SK-N-SH (cell line): ENCODE measurements at regions not wholly inside any gene's neighbourhood (a gene's known extent, or its start where the extent isn't known, plus 50 kb on each side); places are given as distances from the start of the nearest gene placed in this dataset.

ENCODE experiments used
- CTCF ChIA-PET: fragments of 300-600, 350-600 bp; formaldehyde crosslinking; extraction: SDS; loops from one replicate; lab custom pipeline; 2021; lab: Yijun Ruan, JAX
- POLR2A ChIA-PET: fragments of 350-600 bp; sonication (Branson Sonifier 250); formaldehyde crosslinking; extraction: SDS; loops from one replicate; lab custom pipeline; 2020; ENCODE audit warnings: antibody characterized with exemption, inconsistent platforms; lab: Yijun Ruan, JAX
- DNase-seq: peaks from one replicate; pipeline ENCODE4 v3.0.0; 2012
- H2AFZ ChIP-seq: fragments of 200-600 bp; sonication (generic); 2 replicates; pipeline ENCODE4 v1.8.1; 2016; ENCODE audit warnings: antibody characterized with exemption, mild to moderate bottlenecking, low read depth
- H3F3A ChIP-seq: fragments of 200-600 bp; sonication (generic); replicated peaks from 2 replicates; pipeline ENCODE3; 2016; ENCODE audit warnings: antibody characterized with exemption, mild to moderate bottlenecking; ENCODE audit not compliant: insufficient read depth
- H3K27ac ChIP-seq, 2 experiments: fragments of 200-500 bp in 1 of 2; fragments of 200-600 bp in 1 of 2; sonication (Bioruptor generic) in 1 of 2; sonication (generic), shearing (Covaris generic) in 1 of 2; 2 replicates each; pipeline versions ENCODE4 v1.5.1 to v1.6.1; 2014 to 2016; ENCODE audit warnings: low read depth in 2 of 2, inconsistent platforms in 1 of 2, low read length in 1 of 2, mild to moderate bottlenecking in 1 of 2, mixed read lengths in 1 of 2
- H3K27me3 ChIP-seq: fragments of 200-600 bp; sonication (generic), shearing (Covaris generic); 2 replicates; pipeline ENCODE4 v1.6.1; 2016; ENCODE audit warnings: mixed run types; ENCODE audit not compliant: insufficient read depth
- H3K36me3 ChIP-seq, 2 experiments: fragments of 200-500 bp in 1 of 2; fragments of 200-600 bp in 1 of 2; sonication (Bioruptor generic) in 1 of 2; sonication (generic) in 1 of 2; replicated peaks in 1 of 2; 2 replicates each; pipeline versions ENCODE3 to v1.5.1; 2014 to 2016; ENCODE audit warnings: low read length in 1 of 2, mild to moderate bottlenecking in 1 of 2; ENCODE audit not compliant: insufficient read depth in 2 of 2, control insufficient read depth in 1 of 2
- H3K4me1 ChIP-seq, 2 experiments: fragments of 200-500 bp in 1 of 2; fragments of 200-600 bp in 1 of 2; sonication (Bioruptor generic) in 1 of 2; sonication (generic), shearing (Covaris generic) in 1 of 2; 2 replicates each; pipeline versions ENCODE4 v1.5.1 to v1.6.1; 2014 to 2016; ENCODE audit warnings: low read depth in 1 of 2, low read length in 1 of 2, mixed run types in 1 of 2; ENCODE audit not compliant: insufficient read depth in 2 of 2, control insufficient read depth in 1 of 2
- H3K4me2 ChIP-seq: fragments of 200-600 bp; sonication (generic), shearing (Covaris generic); 2 replicates; pipeline ENCODE4 v1.6.1; 2017; ENCODE audit warnings: mixed run types
- H3K4me3 ChIP-seq, 2 experiments: fragments of 200-500 bp in 1 of 2; fragments of 200-600 bp in 1 of 2; sonication (Bioruptor generic) in 1 of 2; sonication (generic), shearing (Covaris generic) in 1 of 2; 2 replicates each; pipeline versions ENCODE4 v1.5.1 to v1.8.1; 2014 to 2016; ENCODE audit warnings: low read depth in 2 of 2, inconsistent platforms in 1 of 2, low read length in 1 of 2, mild to moderate bottlenecking in 1 of 2, mixed read lengths in 1 of 2, moderate library complexity in 1 of 2
- H3K79me2 ChIP-seq: fragments of 200-600 bp; sonication (generic); 2 replicates; pipeline ENCODE4 v1.8.1; 2017; ENCODE audit warnings: mild to moderate bottlenecking; ENCODE audit not compliant: insufficient read depth
- H3K9ac ChIP-seq: fragments of 200-600 bp; sonication (generic); 2 replicates; pipeline ENCODE4 v1.6.1; 2017; ENCODE audit warnings: mixed run types
- H3K9me2 ChIP-seq: fragments of 200-600 bp; sonication (generic); 2 replicates; pipeline ENCODE4 v1.6.1; 2017; ENCODE audit warnings: mixed run types
- H3K9me3 ChIP-seq: fragments of 200-600 bp; sonication (generic); 2 replicates; pipeline ENCODE4 v1.6.1; 2017; ENCODE audit warnings: mixed run types, mild to moderate bottlenecking, moderate library complexity
- H4K20me1 ChIP-seq: fragments of 200-600 bp; sonication (generic); 2 replicates; pipeline ENCODE4 v1.6.1; 2017; ENCODE audit warnings: mild to moderate bottlenecking, mixed run types; ENCODE audit not compliant: insufficient read depth
- CHD2 ChIP-seq: fragments of 150-350 bp; IDR thresholded peaks from 2 replicates; pipeline ENCODE4 v1.6.1; 2018; ENCODE audit warnings: low read length; ENCODE audit not compliant: partially characterized antibody
- FOSL2 ChIP-seq: IDR thresholded peaks from 2 replicates; pipeline ENCODE4 v1.4.0; 2012; ENCODE audit warnings: low read depth, mild to moderate bottlenecking, moderate library complexity, borderline replicate concordance
- NFIC ChIP-seq: IDR thresholded peaks from 2 replicates; pipeline ENCODE4 v1.4.0; 2012; ENCODE audit warnings: borderline replicate concordance
- POLR2AphosphoS5 ChIP-seq: IDR thresholded peaks from 2 replicates; pipeline ENCODE4 v1.6.1; 2012; ENCODE audit warnings: low read depth, low read length
- RCOR1 ChIP-seq: fragments of 150-350 bp; IDR thresholded peaks from 2 replicates; pipeline ENCODE4 v1.6.1; 2017; ENCODE audit warnings: antibody characterized with exemption, low read length
- RFX5 ChIP-seq: IDR thresholded peaks from 2 replicates; pipeline ENCODE4 v1.6.1; 2012; ENCODE audit warnings: mild to moderate bottlenecking, improper control_type of control experiment, low read length
- RXRA ChIP-seq: IDR thresholded peaks from 2 replicates; pipeline ENCODE4 v1.4.0; 2012; ENCODE audit warnings: low read depth, mild to moderate bottlenecking, borderline replicate concordance
- YY1 ChIP-seq: IDR thresholded peaks from 2 replicates; pipeline ENCODE4 v1.4.0; 2012; ENCODE audit warnings: low read depth, mild to moderate bottlenecking
- ZBTB33 ChIP-seq: IDR thresholded peaks from 2 replicates; pipeline ENCODE4 v1.4.0; 2012; ENCODE audit warnings: low read depth, borderline replicate concordance
- WGBS: methylation state at CpG from one replicate; pipeline ENCODE4 v1.1.6; 2017; ENCODE audit warnings: low lambda C conversion rate; 5-methylcytosine and 5-hydroxymethylcytosine counted together
- TF ChIP-seq, protein P1 (sequence below): IDR thresholded peaks from 2 replicates; pipeline ENCODE4 v1.4.0; 2012; ENCODE audit warnings: low read depth, borderline replicate concordance
- TF ChIP-seq, protein P2 (sequence below): IDR thresholded peaks from 2 replicates; pipeline ENCODE4; 2012

DNA sequence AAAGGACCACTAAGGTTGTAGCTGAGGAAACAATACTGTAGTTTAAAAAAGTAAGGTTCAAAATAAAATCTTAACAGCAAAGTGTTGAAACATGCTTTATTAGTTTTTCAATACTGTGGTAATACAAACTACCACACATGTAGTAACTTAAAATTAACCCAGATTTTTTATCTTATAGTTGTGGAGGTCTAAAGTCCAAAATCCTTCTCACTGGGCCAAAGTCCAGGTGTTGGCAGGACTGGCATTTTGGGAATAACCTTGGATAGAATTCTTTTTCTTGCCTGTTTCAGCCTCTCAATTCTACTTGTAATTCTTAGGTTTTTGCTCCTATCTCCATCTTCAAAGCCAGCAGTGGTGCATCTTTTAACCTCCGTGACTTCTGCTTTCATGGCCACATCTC, 942.0 kb downstream of the TSN start:
- no peak overlapping the region for H3K27ac ChIP-seq
- DNase-seq, result no peak
- H3K4me3 ChIP-seq, result no peak overlapping the region
- TF ChIP-seq FOSL2 (no peak), RCOR1 (no peak), NFIC (no peak)
- CTCF ChIA-PET, result no interaction called here
- WGBS, result 52% methylated on average over 1 of the region's 1 CpG
- H4K20me1 ChIP-seq, result no peaks in the 10 kb centered on the region
- no peak overlapping the region for H3K4me2 ChIP-seq
- no peaks in the 10 kb centered on the region for H3K27me3 ChIP-seq
- POLR2A ChIA-PET, result no interaction called here
- no peaks in the 10 kb centered on the region for H3K4me1 ChIP-seq
- H3F3A ChIP-seq, result no peaks in the 10 kb centered on the region
- H3K9me3 ChIP-seq, result no peaks in the 10 kb centered on the region
- no peaks in the 10 kb centered on the region for H3K36me3 ChIP-seq
- no peak overlapping the region for H2AFZ ChIP-seq
- H3K79me2 ChIP-seq, result no peaks in the 10 kb centered on the region
- H3K9me2 ChIP-seq, result peaks cover 3% of the 10 kb centered on the region
- no peak overlapping the region for H3K9ac ChIP-seq

- no peak for DNase-seq
- H3K4me2 ChIP-seq, result no peak overlapping the region
- H3K9ac ChIP-seq, result no peak overlapping the region
- no peak overlapping the region for H3K4me3 ChIP-seq
- WGBS, result 14% methylated on average over 1 of the region's 1 CpG
- H3K9me2 ChIP-seq, result peaks cover 3% of the 10 kb centered on the region; the same call in 1 of the 2 replicates
- H3K79me2 ChIP-seq, result no peaks in the 10 kb centered on the region
- H3F3A ChIP-seq, result no peaks in the 10 kb centered on the region
- no peaks in the 10 kb centered on the region for H3K27me3 ChIP-seq
- TF ChIP-seq YY1 (no peak), POLR2AphosphoS5 (no peak), RXRA (no peak), CHD2 (no peak), ZBTB33 (no peak), RFX5 (no peak)
- TF ChIP-seq, protein P1, sequence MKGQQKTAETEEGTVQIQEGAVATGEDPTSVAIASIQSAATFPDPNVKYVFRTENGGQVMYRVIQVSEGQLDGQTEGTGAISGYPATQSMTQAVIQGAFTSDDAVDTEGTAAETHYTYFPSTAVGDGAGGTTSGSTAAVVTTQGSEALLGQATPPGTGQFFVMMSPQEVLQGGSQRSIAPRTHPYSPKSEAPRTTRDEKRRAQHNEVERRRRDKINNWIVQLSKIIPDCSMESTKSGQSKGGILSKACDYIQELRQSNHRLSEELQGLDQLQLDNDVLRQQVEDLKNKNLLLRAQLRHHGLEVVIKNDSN, result no peak
- TF ChIP-seq, protein P2, sequence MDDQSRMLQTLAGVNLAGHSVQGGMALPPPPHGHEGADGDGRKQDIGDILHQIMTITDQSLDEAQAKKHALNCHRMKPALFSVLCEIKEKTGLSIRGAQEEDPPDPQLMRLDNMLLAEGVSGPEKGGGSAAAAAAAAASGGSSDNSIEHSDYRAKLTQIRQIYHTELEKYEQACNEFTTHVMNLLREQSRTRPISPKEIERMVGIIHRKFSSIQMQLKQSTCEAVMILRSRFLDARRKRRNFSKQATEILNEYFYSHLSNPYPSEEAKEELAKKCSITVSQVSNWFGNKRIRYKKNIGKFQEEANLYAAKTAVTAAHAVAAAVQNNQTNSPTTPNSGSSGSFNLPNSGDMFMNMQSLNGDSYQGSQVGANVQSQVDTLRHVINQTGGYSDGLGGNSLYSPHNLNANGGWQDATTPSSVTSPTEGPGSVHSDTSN, result no peak
- H2AFZ ChIP-seq, result no peak overlapping the region
- ChIA-PET POLR2A (interaction anchor here (0.6 kb wide), 1 partner anchor 109 kb away, joined by 3 read pairs; no protein-coding TSS in a partner anchor), CTCF (no interaction called here)
- H4K20me1 ChIP-seq, result no peaks in the 10 kb centered on the region
- no peaks in the 10 kb centered on the region for H3K36me3 ChIP-seq
- H3K4me1 ChIP-seq, result no peaks in the 10 kb centered on the region
- no peak overlapping the region for H3K27ac ChIP-seq
- no peaks in the 10 kb centered on the region for H3K9me3 ChIP-seq
These were observed 948.2 kb downstream of the TSN start for GRCh38 chr2:122703676-122704075.
